Renal cortical epithelial cell (primary cell): ENCODE measurements at regions not wholly inside any gene's neighbourhood (a gene's known extent, or its start where the extent isn't known, plus 50 kb on each side); places are given as distances from the start of the nearest gene placed in this dataset.

Source experiments
- DNase-seq: peaks from one replicate; pipeline ENCODE4 v3.0.0-alpha.2; 2011; ENCODE audit warnings: low read depth

DNA sequence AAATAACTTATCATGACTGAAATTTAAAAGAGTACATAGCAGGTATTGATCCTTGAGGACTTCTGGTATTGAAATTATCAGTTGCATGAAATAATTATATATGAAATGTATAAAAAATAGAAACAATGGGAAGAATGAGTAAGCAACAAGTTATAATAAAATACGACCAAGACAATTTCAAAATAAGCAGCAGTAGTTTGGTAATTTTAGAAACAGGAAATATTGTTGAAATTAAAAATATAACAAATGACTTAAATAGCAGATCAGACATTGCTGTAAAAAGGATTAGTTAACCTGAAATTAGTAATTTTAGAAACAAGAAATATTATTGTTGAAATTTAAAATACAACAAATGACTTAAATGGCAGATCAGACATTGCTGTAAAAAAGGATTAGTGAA lies 152.3 kb downstream of the BTC start:
- DNase-seq, result no peak

DNA sequence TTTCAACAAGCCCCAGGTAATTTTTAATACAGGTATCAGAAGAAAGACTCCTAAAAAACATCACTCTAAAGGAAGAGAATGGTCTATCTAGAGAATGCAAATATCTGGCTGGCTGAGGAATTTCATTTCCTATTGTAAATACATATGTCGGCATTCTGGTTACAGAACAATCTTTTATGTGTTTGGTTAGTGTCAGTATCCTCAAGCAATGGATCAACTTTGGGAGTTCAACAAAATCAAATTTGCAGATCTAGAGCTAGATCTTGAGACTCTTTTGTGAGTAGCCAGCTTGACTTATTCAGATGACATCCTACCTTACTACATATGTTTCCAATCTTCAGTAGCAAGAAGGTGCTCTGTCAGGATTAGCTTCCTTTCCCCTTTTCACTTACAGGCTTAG lies 145.1 kb downstream of the BTC start:
- DNase-seq, result no peak

DNA sequence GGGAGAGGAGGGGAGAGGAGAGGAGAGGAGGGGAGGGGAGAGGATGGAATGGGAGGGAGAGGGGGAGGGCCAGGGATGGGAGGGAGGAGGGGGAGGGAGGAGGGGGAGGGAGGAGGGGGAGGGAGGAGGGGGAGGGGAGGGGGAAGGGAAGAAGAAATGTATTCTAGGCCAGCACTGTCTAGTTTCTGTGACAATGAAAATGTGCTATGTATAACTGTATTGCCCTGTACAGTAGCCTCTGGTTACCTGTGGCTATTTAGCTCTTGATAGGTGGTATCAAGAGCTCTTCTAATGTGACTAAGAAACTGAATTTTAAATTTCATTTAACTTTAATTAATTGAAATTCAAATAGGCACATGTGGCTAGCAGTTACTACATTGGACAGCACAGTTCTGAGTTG lies 143.1 kb downstream of the BTC start:
- DNase-seq, result no peak

DNA sequence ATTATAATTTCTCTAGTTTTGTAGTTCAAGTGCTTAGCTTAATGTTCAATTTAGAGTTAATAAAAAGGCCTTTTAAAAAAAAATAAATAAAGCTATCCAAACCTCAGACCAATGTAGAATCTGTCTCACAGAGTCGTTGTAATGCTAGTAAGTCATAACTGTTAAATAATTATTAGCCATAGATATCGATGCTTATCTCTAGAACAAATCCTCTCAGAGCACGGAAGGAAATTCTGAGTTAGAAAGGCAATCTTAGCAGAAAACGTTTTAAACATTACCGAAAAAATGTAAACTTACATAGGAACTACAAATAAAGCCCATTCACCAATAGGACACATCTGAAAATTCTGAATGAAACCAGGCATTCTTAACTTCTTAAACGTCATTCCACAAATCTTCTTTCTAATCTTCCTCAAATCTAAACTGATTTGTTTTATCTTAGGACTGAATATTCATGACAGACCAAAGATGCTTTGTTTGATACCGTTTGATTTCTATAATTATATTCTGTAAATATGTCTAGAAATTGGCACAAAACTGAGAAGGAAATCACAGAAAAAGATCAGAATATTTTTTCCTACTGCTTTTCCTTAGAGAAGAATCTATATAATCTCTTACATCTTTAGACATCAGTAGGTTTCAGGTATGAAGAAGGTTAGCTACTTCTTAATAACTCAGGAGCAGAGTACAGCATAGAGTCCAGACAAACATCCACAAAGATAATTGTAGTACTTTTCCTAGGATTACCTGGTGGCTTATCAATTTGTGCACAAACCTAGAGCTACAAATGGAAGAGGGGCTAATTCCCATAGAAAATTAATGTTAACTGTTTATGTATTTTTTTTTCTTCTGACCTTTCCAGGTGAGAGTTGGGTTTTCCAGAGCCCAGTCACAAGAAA lies 140.7 kb downstream of the BTC start:
- DNase-seq, result no peak

DNA sequence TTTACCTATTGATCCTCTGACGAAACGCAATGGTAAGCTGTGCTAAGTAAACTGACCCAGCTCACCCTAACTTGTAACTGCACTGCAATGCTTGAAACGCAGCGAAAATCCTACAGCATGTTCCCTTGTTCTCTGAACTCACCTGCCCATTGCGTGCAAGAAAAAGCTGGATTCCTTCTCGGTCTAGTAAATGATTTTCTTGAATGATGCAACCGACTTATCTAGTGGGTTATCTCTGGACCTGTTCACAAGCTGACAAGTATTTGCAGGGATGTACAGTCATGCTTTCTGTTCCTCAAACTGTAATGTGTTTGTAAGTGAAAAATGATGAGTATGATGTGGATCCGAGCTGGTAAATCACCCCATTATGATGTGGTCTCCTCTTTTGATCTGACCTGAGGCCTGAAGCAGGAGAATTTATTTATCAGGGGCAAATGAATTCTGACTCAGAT lies 140.1 kb downstream of the BTC start:
- DNase-seq, result peak; percentile 91

DNA sequence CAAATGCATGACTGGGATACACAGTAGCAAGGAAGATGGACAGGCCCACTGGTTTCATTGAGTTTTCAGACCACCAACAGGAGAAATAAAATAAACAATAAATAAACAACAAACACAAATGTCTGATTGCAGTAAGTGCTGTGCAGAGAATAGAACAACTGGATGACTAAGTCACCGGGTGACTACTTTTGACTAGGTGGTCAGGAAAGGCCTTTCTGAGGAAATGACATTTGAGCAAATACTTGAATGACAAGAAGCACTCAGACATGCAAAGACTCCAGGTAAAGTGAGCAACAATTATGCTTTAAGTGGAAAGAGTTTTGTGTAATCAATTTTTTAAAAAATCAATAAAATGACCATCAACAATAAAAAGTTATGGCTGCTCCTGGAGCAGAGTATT lies 137.7 kb downstream of the BTC start:
- DNase-seq, result no peak

DNA sequence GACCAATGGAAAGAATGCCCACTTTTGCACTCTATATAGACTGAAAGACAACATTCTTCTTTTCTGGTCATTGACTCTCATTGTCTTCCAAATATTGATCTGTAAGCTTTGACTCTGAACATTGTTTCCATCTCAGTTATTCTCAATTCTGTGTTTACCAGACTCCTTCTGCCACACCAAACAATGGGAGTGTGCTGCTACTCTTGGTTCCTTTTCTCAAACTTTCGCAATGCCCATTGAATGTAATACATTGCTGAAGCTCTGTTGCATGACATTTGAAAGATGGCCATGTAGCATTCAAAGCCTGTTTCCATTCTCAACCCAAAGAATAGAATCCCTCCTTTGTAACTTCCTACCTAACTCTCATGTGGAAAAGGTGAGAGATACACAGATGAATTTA lies 136.2 kb downstream of the BTC start:
- DNase-seq, result peak; percentile 70

DNA sequence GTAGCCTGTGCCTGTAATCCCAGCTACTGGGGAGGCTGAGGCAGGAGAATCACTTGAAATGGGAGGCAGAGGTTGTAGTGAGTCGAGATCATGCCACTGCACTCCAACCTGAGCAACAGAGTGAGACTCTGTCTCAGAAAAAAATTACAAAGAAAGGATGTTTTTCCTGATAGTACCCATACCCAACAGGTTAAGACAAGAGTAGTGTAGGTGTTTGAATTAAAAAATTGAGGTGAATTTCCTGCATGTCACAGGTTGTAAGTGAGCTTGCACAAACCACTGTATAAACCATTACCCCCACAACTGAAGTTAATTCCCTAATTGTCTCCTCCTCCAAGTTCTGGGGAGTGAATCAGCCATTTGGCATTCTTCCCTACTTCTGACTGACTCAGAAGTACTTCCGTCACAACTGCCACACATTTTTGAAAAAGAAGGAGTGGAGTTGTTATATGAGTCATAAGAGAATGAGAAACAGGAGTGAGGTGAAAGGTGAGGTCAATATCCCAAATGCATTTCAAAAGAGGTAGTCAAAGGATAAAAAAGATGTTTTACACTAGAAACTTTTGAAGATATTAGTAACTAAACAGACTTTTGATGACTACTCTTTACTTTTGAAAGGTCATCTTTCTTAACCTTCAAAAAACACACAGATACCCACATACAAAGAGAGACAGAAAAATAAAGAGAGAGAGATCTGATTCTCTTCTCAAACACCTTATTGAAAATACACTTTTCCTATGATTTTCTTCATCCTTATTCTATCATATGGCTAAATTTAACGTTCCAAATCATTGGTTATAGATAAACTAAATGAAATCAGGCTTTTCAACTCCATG lies 134.5 kb downstream of the BTC start:
- peak; percentile 100 for DNase-seq

DNA sequence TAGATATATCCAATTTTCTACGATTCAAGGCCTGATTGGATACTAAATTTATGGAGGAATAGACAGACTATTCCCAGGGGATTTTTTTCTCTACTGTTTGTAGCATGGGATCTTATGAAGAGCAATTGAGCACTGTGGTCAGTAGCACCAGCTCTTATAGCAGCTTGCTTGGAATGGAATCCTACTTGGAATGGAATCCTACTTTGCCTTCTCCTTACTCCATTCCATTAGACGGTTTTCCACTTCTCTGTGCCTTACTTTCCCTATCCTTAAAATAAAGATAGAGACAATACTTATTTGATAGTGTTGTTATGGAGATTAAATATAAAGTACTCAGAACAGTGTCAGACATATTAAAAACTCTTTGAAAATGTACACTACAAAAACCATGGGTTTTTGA lies 133.5 kb downstream of the BTC start:
- no peak for DNase-seq

DNA sequence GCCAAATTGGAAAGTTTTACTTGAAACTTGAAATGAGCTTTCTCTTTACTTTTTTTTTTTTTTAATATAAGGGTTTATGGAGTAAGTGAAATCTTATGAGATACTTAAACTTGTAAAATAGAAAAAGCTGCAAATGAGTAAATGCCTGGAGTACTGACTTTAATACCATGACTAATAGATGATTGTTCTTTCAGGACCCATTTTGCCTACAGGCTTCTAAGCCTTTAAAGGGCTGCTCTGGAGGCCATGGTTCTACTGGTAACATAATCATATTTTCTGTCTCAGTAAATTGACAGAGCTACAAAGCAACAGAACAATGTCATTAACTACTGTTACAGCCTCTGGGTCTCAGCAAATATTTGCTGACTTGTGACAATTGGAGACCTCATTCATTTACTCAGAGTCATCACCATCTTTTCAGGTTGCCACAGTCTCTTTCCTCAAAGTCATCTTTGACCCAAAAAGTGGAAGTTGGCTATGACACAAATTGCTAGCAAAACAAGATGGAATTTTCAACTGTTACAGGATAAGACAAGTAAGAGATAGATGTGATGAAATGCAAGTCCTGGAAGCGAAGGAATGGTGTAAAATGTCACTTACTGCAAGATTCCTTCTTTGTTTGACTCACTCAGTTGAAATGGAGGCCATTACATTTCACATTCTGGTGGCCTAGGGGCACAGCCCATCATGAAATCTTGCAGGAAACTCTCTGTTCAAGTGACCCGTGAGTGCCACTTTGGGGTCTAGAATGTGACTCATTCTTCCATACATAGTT lies 132.7 kb downstream of the BTC start:
- DNase-seq, result peak; percentile 75

DNA sequence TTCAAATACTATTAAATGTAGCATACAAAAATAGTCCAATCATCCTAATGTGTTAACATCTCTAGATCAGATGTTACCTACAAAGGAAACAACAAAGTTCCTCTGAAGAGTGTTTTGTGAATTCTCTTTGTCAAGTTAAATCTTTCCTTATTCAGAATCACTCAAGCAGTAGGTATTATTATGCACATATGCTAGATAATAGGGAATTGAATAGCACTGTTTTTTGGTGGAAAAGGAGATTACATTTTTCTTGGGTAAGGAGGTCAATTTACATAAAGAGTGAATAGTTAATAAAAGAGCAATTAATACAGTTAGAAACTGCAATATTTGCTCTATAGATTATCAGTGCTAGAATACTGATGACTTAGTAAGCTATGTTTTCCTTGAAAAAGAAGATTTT lies 130.7 kb downstream of the BTC start:
- no peak for DNase-seq

DNA sequence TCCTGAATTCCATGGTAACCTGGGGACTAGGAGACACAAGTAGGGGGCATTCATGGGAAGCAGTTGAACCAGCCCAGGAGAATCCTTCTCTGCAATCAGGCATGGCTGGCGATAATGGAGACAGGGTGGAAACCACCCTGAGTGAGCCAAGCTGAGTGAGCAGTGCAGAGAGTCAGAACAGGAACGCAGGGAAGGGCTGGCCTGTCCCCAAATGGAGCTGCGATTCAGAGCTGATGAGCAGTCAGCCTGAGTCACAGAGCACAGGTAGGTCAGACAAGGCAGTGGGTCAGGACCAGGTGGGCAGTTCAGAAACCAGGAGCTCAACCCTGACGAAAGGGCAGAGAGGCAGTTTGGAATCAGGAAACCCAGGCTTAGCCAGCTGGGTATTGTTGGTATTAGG lies 129.0 kb downstream of the BTC start:
- DNase-seq, result peak; percentile 60

DNA sequence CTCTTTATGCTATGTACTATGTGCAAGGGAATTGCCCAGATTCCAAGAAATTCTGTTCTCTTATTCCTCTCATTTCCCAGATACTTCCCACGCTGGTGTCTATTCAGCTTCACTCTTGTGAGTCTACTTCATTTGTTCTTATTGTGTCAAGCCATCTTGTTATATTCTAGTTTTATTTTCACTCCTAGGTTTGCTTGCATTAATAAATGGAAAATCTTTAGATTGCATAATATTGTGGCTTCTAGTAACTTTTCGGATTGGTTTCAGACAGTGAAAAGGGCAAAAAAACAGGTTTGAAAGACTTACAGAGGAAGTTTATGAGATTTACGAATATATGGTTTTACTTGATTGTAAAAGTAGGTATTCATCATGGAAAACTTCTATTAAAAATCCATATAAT lies 128.4 kb downstream of the BTC start:
- DNase-seq, result no peak

DNA sequence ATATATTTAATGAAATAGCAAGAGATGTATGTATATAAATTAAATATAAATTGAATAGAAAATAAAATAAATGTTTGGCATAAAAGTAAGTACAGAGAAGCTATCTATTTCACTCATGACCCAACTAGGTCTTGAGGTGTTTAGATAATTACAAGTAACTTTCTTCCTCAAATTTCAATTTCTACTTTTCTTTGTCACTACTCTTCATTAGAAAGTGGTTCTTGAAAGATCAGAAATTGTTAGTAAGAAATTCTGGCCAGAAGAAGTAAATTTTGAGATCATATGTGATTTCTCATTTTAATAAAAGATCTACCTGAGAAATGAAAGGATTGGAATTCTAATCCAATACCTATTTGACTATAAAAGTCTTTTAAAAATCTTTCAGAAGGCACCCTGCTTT lies 126.9 kb downstream of the BTC start:
- DNase-seq, result no peak

DNA sequence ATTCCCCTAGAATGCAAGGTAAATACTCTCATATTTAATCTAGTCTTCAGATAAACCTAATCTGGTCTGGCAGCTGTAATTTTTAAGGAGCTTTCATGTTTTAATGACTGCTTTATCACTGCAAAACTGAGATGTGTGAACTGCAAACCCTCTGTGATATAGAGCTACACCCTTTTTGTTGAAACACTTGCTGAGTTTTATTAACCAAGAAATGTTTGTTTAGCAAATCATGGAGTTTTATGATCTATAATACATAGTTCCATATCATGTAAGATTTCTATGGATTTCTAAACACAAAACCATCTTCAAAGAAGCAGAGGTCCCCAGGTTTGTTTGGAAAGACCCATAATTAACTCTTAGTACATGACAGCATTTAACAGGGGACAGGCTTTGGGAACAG lies 126.4 kb downstream of the BTC start:
- no peak for DNase-seq

DNA sequence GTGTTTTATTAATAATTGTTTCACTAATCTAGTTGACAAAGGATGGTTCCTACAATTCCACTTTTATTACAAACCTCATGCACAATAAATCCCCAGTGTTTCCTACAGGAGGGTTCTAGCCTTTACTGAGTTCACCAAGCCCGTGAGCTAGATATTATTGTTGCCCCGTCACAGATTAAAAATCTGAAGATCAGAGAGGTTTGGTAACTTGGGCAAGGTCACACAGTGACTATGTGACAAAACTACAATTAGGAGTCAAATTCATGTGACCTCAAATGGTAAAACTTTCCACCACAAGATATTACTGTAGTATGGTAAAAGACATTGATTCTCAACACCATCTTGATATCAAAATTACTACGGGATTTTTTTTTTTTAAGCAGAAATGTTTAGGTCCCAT lies 124.6 kb downstream of the BTC start:
- DNase-seq, result no peak

DNA sequence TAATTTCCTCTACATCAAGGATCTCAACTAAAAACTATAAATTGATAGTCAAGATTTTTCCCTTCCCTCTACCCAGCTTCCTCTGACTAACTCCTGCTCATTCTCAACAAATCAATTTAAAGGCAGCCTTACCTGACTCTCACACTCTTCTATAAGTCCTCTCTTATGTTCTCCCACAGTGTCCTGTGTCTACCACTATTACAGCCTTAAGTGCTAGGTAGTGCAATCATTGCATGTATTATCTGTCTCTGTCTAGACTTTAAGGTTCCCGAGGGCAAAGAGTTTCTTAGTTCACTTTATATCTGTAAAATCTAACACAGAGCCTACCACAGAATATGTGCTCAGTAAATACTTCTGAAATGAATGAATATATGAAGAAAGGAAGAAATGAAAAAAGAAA lies 123.7 kb downstream of the BTC start:
- no peak for DNase-seq

DNA sequence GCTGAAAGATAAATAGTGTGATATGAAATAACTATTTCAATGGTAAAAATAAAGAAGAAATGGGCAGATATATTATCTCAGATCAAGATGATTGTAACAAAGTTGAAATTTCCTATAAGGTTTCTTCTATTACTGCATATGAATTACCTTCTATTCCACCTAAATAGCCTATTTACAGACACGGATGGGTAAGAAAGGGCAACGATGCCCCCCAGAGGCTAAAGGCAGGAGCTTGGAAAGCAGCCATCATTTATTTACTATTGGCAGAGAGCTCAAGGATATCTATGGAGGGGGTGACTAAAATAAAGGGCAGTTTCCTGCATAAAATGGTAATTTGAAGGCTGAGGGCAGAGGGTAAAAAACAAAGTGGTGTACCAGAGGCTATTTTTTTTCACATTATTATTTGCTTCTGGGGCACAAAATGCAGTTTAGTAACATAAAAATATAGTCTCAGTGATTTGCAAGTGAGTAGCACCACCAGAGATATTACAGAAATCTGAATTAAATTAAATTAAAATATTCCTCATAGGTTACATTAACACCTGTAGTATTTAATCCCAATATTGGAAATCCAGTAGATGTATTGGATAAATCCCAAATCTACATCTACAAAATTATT lies 123.1 kb downstream of the BTC start:
- peak; percentile 74 for DNase-seq

DNA sequence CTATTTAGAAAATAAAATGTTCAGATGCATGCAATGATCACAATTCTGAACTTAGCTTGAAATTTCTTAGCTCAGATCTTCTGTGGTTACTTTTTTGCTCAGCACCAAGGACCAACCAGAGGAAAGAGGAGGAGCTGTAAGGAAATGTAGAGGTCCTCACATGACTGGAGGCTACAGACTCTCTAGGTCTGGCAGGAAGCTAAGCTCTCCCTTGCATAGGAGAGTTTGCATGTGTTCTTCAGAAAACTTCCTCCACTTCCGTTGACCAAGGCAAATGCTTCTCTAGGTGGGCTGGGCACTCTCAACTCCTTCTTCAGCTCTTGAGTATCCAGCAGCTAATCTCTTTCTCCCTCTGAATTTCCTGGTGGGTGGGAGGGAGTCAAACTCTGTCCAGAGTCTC lies 119.6 kb downstream of the BTC start:
- no peak for DNase-seq

DNA sequence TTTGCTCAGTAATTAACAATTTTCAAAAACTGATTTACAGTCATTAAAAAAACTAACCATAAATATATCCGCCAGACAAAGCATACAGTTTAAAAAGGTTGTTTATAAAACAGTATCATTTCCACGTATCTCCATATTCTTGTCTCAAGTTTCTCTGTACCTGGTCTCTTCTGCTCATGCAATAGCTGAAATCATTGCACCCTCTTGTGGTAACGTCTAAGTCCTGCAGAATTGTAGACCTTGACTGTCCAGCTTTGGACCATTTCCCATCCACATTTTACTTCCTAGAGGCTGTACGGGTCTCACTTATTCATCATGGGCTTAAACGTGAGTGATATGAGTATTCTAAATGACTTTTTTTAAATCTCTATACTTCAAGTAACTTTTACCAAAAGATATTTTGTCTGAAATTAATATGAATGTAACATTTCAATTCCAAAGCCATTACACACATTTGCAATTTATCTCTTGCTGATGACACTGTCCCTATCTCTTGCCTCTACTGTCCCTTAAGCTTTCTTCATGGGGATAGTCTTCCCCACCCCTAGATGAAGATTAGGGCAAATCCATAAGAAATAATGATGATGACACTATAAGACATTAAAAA lies 118.5 kb downstream of the BTC start:
- peak; percentile 77 for DNase-seq
